HG02970 (cell line): ENCODE measurements at regions not wholly inside any gene's neighbourhood (a gene's known extent, or its start where the extent isn't known, plus 50 kb on each side); places are given as distances from the start of the nearest gene placed in this dataset.

ENCODE experiments used
- ATAC-seq: cut with Tn5 transposase; IDR thresholded peaks from one replicate; pipeline ENCODE4 v1.9.1; 2021; ENCODE audit warnings: mild to moderate bottlenecking, moderate library complexity, moderate number of reproducible peaks; ENCODE audit not compliant: unreplicated experiment, low FRiP score

- ATAC-seq: no peak
These were observed 89.8 kb upstream of the ACTBL2 start for GRCh38 chr5:57572461-57572860.

GRCh38 chr5:57569601-57570000 lies 87.0 kb upstream of the ACTBL2 start:
- ATAC-seq: no peak

GRCh38 chr5:57568136-57568535 lies 85.5 kb upstream of the ACTBL2 start:
- no peak for ATAC-seq

GRCh38 chr5:57566914-57567313 lies 84.3 kb upstream of the ACTBL2 start:
- ATAC-seq: no peak

GRCh38 chr5:57561231-57561842 lies 78.7 kb upstream of the ACTBL2 start:
- no peak for ATAC-seq

GRCh38 chr5:57559110-57559635 lies 76.6 kb upstream of the ACTBL2 start:
- ATAC-seq: no peak

- no peak for ATAC-seq
These were observed 69.4 kb upstream of the ACTBL2 start for GRCh38 chr5:57552033-57552432.

GRCh38 chr5:57551251-57551650 lies 68.6 kb upstream of the ACTBL2 start:
- no peak for ATAC-seq

GRCh38 chr5:57550132-57550531 lies 67.5 kb upstream of the ACTBL2 start:
- ATAC-seq: no peak

GRCh38 chr5:57549566-57549965 lies 67.0 kb upstream of the ACTBL2 start:
- no peak for ATAC-seq

- no peak for ATAC-seq
These were observed 58.2 kb upstream of the ACTBL2 start for GRCh38 chr5:57540823-57541222.

- no peak for ATAC-seq
These were observed 56.7 kb upstream of the ACTBL2 start for GRCh38 chr5:57539281-57539701.

GRCh38 chr5:57538341-57538955 lies 55.8 kb upstream of the ACTBL2 start:
- ATAC-seq: no peak

GRCh38 chr5:57537811-57538210 lies 55.2 kb upstream of the ACTBL2 start:
- ATAC-seq: no peak

- ATAC-seq: no peak
These were observed 50.2 kb upstream of the ACTBL2 start for GRCh38 chr5:57532513-57533497.
